Skeletal muscle tissue (tissue), 3 donors: ENCODE measurements at regions not wholly inside any gene's neighbourhood (a gene's known extent, or its start where the extent isn't known, plus 50 kb on each side); places are given as distances from the start of the nearest gene placed in this dataset.

Experiments used
- H3K27ac ChIP-seq: one replicate; pipeline ENCODE4 v1.7.0; 2013; ENCODE audit warnings: mild to moderate bottlenecking, low read depth, low read length, inconsistent platforms
- H3K27me3 ChIP-seq, 3 donors: one replicate each; pipeline ENCODE4 v1.7.0; 2013; ENCODE audit warnings: low read length in 3 of 3; ENCODE audit not compliant: control insufficient read depth in 3 of 3, insufficient read depth in 3 of 3
- H3K36me3 ChIP-seq, 3 donors: one replicate each; pipeline ENCODE4 v1.7.0; 2013; ENCODE audit warnings: low read length in 3 of 3; ENCODE audit not compliant: control insufficient read depth in 3 of 3, insufficient read depth in 3 of 3
- H3K4me1 ChIP-seq, 3 donors: one replicate each; pipeline ENCODE4 v1.7.0; 2013; ENCODE audit warnings: low read length in 3 of 3, mild to moderate bottlenecking in 3 of 3; ENCODE audit not compliant: control insufficient read depth in 3 of 3, insufficient read depth in 3 of 3
- H3K4me3 ChIP-seq, 3 donors: one replicate each; pipeline ENCODE4 v1.7.0; 2013; ENCODE audit warnings: low read length in 3 of 3
- H3K9ac ChIP-seq, 3 donors: one replicate each; pipeline ENCODE4 v1.7.0; 2013; ENCODE audit warnings: low read length in 3 of 3, mild to moderate bottlenecking in 3 of 3, moderate library complexity in 2 of 3, low read depth in 1 of 3
- H3K9me3 ChIP-seq, 3 donors: one replicate each; pipeline ENCODE4 v1.7.0; 2013; ENCODE audit warnings: low read length in 3 of 3; ENCODE audit not compliant: control insufficient read depth in 3 of 3
- donor health status: Osteomylitis.

DNA sequence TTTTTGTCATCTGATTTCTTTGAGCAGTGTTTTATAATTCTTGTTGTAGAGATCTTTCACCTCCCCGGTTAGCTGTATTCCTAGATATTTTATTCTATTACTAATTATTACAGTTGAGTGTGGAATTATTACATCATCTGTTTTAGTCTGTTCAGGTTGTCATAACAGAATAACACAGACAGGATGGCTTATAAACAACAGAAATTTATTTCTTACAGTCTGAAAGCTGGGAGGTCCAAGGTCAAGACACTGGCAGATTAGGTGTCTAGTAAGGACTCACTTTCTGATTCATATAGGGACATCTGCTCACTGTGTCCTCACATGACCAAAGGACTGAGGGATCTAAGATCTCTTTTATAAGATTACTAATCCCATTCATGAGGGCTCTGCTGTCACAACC, 121.3 kb upstream of the THBS1 start:
- Histone ChIP-seq H3K4me3 (no peak overlapping the region), H3K9ac (no peak overlapping the region), H3K36me3 (no peaks in the 10 kb centered on the region), H3K9me3 (no peaks in the 10 kb centered on the region), H3K27me3 (no peaks in the 10 kb centered on the region), H3K27ac (no peak overlapping the region), H3K4me1 (peaks cover 5 to 12% (median 11%) of the 10 kb centered on the region in 3 donors)

DNA sequence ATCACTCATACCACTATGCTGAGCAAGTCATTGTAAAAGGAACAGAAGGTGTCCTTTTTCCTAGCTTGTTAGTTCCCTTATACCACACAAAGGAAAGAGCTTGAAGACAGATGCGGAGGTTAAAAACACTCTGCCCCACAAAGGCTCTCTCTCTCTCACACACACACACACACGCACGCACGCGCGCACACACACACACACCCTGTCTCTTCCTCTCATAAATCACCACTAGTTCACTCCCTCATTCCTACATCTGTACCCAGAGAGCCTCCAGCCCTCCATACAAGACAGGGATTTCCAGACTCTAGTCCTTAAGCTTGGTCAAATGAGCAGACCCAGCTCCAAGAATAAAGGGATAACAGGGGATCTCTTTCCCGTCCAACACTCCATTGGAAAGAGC, 120.1 kb upstream of the THBS1 start:
- Histone ChIP-seq H3K9ac (no peak overlapping the region), H3K4me3 (no peak overlapping the region), H3K4me1 (peaks cover 8 to 13% (median 12%) of the 10 kb centered on the region in 3 donors), H3K27me3 (no peaks in the 10 kb centered on the region), H3K9me3 (no peaks in the 10 kb centered on the region), H3K27ac (no peak overlapping the region), H3K36me3 (no peaks in the 10 kb centered on the region)

DNA sequence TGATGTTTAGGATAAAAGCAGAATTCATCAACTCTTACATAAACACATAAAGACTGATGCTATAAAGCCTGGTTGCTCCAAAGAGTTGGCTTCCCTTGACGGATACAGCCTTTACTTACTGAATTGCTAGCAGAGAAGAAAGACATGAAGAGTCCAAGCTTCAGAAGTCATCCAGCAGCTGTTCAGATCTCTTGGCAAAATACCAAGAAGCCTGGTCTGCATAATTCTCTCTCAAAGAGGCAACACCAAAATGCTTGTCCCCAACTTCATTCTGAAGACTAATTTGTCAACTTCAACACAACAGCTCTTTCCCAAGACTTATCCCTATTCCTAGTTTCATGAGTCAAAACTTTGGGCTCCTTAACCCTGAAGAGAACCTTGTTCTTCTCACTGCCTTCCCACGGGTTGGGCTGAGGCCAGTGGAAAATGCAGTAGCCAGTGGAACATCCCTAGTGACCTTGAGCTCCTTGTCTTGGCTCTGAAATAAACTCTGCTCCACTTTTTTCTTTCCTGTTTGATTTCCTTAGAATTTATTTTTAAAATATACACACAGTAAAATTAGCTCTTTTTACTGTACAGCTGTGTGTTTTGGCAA, 119.2 kb upstream of the THBS1 start:
- Histone ChIP-seq H3K4me3 (no peak overlapping the region), H3K27ac (peak overlapping the region; percentile 49), H3K27me3 (no peaks in the 10 kb centered on the region), H3K36me3 (no peaks in the 10 kb centered on the region), H3K9ac (no peak overlapping the region), H3K9me3 (no peaks in the 10 kb centered on the region), H3K4me1 (peaks cover 11 to 14% (median 12%) of the 10 kb centered on the region in 3 donors)

DNA sequence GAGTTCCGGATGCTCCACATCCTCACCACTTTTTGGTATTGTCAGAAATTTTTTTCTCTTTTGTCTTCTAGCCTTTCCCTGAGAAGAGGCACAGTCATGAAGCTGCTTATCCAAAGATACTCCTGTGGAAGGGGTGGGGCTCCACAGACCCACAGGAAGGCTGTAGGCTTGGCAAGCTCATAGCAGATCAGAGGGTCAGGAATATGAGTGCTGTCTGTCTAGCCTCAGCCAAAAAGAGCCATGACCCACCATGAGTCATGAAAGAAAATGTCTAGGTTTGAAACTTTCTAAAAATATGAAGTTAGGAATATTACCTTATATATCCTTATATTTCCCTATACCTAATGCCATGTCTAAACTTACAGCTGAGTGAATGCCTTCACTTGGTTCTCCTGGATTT, 118.2 kb upstream of the THBS1 start:
- H3K27me3 ChIP-seq = no peaks in the 10 kb centered on the region
- H3K9me3 ChIP-seq = no peaks in the 10 kb centered on the region
- H3K27ac ChIP-seq = no peak overlapping the region
- no peak overlapping the region for H3K4me3 ChIP-seq
- no peaks in the 10 kb centered on the region for H3K36me3 ChIP-seq
- peaks cover 12 to 19% (median 18%) of the 10 kb centered on the region in 3 donors for H3K4me1 ChIP-seq
- H3K9ac ChIP-seq = no peak overlapping the region

DNA sequence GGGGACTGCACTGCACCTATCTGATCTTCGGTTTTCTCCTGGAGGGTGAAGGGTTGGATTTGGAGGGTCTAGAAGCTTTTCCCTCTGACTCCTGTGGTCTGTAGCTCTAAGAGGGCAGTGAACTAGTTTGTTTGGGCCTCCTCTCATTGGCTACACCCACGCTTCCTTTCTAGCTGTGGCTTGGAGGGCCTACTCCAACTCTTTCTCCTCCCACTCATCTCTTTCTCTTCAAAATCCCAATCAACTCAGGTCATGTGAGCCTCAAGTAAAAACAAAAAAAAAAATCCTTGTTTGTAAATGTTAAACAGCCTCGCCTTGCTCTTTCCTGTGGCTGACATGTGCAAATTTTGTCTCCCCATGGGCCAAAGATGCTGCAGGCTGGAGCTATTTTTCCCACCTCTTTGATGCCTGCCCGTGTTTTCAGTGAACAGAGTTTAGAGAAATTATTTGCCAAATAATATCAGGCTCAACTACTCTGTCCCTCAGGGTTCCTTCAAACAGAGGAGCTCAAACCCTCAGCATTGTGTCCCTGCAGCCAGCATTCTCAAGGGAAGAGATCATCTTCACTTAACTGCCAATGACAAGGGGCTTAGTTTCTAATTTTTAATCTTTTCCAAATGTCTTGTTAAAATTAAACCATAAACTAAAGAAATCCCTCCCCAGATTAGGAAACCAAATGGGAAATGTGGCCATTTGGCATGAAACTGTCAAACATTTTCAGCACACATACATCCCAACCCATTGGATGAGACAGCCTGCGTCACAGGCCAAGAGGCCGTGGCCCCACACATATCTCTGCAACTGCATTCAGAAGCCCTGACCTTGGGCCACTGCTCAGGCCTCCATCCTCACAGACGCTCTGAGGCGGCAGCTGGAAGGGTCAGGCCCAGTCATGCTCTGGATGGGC, 114.8 kb upstream of the THBS1 start:
- H3K4me1 ChIP-seq = peaks cover 10 to 17% (median 17%) of the 10 kb centered on the region in 3 donors
- no peak overlapping the region for H3K9ac ChIP-seq
- H3K27ac ChIP-seq = peak overlapping the region; percentile 63
- H3K36me3 ChIP-seq = no peaks in the 10 kb centered on the region
- no peaks in the 10 kb centered on the region for H3K27me3 ChIP-seq
- no peaks in the 10 kb centered on the region for H3K9me3 ChIP-seq
- H3K4me3 ChIP-seq = no peak overlapping the region

DNA sequence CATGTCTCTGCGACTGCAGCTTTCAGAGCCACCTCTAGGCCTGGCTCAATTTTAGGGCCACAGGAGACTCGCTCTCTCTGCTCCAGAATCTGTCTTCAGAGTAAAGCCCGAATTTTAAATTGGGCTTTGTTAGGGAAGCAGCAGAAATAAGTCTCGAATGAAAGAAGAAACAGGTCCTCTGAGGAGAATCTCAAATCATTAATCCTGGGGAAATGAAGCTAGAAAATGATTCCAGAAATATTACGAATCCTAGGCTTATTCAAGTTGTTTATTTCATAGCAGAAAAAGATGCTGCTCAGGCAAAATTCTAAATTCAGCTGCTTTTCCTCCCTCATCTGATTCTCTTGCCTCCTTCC, 114.2 kb upstream of the THBS1 start:
- peak overlapping the region; percentile 63 for H3K27ac ChIP-seq
- H3K4me1 ChIP-seq = peaks cover 5 to 13% (median 12%) of the 10 kb centered on the region in 3 donors
- no peaks in the 10 kb centered on the region for H3K9me3 ChIP-seq
- H3K27me3 ChIP-seq = no peaks in the 10 kb centered on the region
- no peaks in the 10 kb centered on the region for H3K36me3 ChIP-seq
- H3K9ac ChIP-seq = no peak overlapping the region
- H3K4me3 ChIP-seq = no peak overlapping the region

DNA sequence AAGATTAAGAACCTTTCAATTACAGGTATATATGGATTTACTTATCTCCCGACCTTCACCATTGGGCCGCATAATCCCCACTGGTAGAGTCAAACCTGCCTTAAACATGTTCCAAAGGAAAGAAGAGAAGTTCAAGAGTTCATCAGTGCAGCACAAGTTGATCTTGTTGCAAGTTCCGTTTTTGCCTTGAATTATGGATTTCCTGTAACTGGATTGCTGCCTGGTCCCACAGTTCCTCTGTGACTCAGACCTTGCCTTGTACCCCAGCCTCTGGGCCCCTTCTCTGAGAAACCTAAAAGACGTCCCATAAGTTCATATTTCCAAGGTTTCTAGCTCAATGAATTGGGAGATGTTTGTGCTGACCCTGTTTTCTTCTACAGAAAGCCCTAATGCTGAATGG, 112.5 kb upstream of the THBS1 start:
- H3K27me3 ChIP-seq = no peaks in the 10 kb centered on the region
- no peaks in the 10 kb centered on the region for H3K36me3 ChIP-seq
- H3K9me3 ChIP-seq = no peaks in the 10 kb centered on the region
- H3K27ac ChIP-seq = peak overlapping the region; percentile 11
- H3K4me3 ChIP-seq = no peak overlapping the region
- peaks cover 5 to 17% (median 11%) of the 10 kb centered on the region in 3 donors for H3K4me1 ChIP-seq
- H3K9ac ChIP-seq = no peak overlapping the region

DNA sequence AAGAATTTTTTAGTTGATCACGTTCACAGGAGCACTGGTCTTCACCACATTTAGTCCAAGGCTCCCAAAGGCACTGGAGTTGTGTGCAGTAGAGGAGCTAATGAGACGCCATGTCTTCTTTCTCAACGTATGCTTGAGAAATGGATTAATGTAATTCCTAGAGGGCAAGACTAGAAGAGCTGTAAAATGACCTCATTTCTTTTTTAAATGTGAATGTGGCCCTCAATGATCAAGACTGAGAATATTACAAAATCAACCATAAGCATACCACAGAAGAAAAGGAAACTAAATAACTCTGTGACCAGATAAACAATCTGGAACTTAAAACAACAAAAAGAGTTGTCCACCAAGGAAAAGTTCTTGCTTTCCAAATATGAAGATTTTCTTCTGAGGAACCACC, 112.1 kb upstream of the THBS1 start:
- peak overlapping the region; percentile 11 for H3K27ac ChIP-seq

DNA sequence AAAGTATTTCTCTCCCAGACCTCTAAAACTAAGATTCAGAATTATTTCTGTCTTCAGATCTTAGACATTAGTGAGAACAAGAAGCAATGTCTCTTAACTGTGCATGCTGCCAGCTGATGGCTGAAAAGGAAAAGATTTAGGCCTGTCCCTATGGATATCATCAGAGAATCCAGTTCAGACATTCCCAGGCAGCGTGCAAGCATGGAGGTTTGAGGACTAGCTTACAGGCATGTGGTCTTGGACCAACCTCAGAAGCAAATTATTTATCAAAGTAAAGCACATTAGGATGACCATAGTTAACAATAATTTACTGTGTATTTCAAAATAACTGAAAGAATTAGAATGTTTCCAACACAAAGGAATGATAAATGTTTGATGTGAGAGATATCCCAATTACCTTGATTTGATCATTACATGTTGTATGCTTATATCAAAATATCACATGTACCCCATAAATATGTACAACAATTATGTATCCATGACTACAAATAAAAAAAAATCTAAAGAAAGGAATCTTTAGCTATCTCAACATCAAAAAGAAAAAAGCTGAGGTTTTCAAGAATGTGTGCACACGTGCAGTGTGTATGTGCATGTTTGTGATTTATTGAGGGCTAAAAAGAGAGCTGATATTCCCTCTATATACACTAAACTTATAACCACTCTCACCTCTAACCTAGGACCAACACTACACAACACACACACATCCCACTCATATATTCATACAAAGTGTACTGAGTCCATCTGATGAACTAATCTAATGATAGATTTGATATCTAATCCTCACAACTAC, 108.9 kb upstream of the THBS1 start:
- H3K36me3 ChIP-seq = no peaks in the 10 kb centered on the region
- H3K27ac ChIP-seq = peak overlapping the region; percentile 85
- H3K9me3 ChIP-seq = no peaks in the 10 kb centered on the region
- peaks cover 12 to 16% (median 13%) of the 10 kb centered on the region in 3 donors for H3K4me1 ChIP-seq
- no peak overlapping the region for H3K9ac ChIP-seq
- no peaks in the 10 kb centered on the region for H3K27me3 ChIP-seq
- no peak overlapping the region for H3K4me3 ChIP-seq

More for the DNA sequence above, 112.1 kb upstream of the THBS1 start:
- H3K4me1 ChIP-seq = peaks cover 10 to 17% (median 12%) of the 10 kb centered on the region in 3 donors
- no peak overlapping the region for H3K9ac ChIP-seq
- no peak overlapping the region for H3K4me3 ChIP-seq
- no peaks in the 10 kb centered on the region for H3K27me3 ChIP-seq
- no peaks in the 10 kb centered on the region for H3K9me3 ChIP-seq
- no peaks in the 10 kb centered on the region for H3K36me3 ChIP-seq
